Renal pelvis (tissue), 1 donor: ENCODE measurements at regions not wholly inside any gene's neighbourhood (a gene's known extent, or its start where the extent isn't known, plus 50 kb on each side); places are given as distances from the start of the nearest gene placed in this dataset.

Experiments
- DNase-seq: peaks from one replicate; pipeline ENCODE4 v3.0.0-alpha.2; 2013

GRCh38 chr1:87682565-87682964 lies 353.9 kb downstream of the LMO4 start:
- no peak for DNase-seq

- no peak for DNase-seq
Measured at GRCh38 chr1:87683196-87683956, 354.7 kb downstream of the LMO4 start.

- DNase-seq: no peak
Measured at GRCh38 chr1:87684194-87684593, 355.5 kb downstream of the LMO4 start.

- DNase-seq: no peak
Measured at GRCh38 chr1:87684713-87685205, 356.1 kb downstream of the LMO4 start.

- no peak for DNase-seq
Measured at GRCh38 chr1:87685311-87686135, 356.8 kb downstream of the LMO4 start.

GRCh38 chr1:87686136-87686495 lies 357.4 kb downstream of the LMO4 start:
- DNase-seq: no peak

GRCh38 chr1:87686671-87687070 lies 358.0 kb downstream of the LMO4 start:
- DNase-seq: no peak

GRCh38 chr1:87688136-87688535 lies 359.5 kb downstream of the LMO4 start:
- no peak for DNase-seq

GRCh38 chr1:87689487-87689886 lies 360.8 kb downstream of the LMO4 start:
- DNase-seq: no peak

- no peak for DNase-seq
Measured at GRCh38 chr1:87696483-87696882, 367.8 kb downstream of the LMO4 start.

- no peak for DNase-seq
Measured at GRCh38 chr1:87702455-87702854, 373.8 kb downstream of the LMO4 start.

- DNase-seq: no peak
Measured at GRCh38 chr1:87705233-87705632, 376.6 kb downstream of the LMO4 start.

- DNase-seq: no peak
Measured at GRCh38 chr1:87706203-87706602, 377.5 kb downstream of the LMO4 start.

- DNase-seq: no peak
Measured at GRCh38 chr1:87706779-87707228, 378.1 kb downstream of the LMO4 start.

GRCh38 chr1:87707411-87707810 lies 378.7 kb downstream of the LMO4 start:
- no peak for DNase-seq

- DNase-seq: no peak
Measured at GRCh38 chr1:87712261-87713010, 383.8 kb downstream of the LMO4 start.

GRCh38 chr1:87714278-87714677 lies 385.6 kb downstream of the LMO4 start:
- no peak for DNase-seq

- no peak for DNase-seq
Measured at GRCh38 chr1:87715052-87715451, 386.4 kb downstream of the LMO4 start.

- no peak for DNase-seq
Measured at GRCh38 chr1:87715471-87715870, 386.8 kb downstream of the LMO4 start.

- no peak for DNase-seq
Measured at GRCh38 chr1:87717157-87717670, 388.5 kb downstream of the LMO4 start.

- no peak for DNase-seq
Measured at GRCh38 chr1:87718241-87718950, 389.7 kb downstream of the LMO4 start.
